Common myeloid progenitor, CD34-positive (primary cell): ENCODE measurements at regions not wholly inside any gene's neighbourhood (a gene's known extent, or its start where the extent isn't known, plus 50 kb on each side); places are given as distances from the start of the nearest gene placed in this dataset.

Experiments
- CTCF ChIA-PET: fragments of 350-600 bp; sonication (Branson Sonifier 250); formaldehyde crosslinking; loops from one replicate; lab custom pipeline; 2021; ENCODE audit warnings: antibody characterized with exemption; lab: Charles Lee
- POLR2A ChIA-PET: fragments of 350-600 bp; sonication (Branson Sonifier 250); formaldehyde crosslinking; loops from one replicate; lab custom pipeline; 2021; ENCODE audit warnings: antibody characterized with exemption; lab: Charles Lee
- DNase-seq, 3 donors: peaks; one replicate each; pipeline versions ENCODE4 v3.0.0 to v3.0.0-alpha.2; 2013
- H3K27ac ChIP-seq, 2 experiments: 1 replicate in 1 of 2; 2 replicates in 1 of 2; pipeline ENCODE4 v1.7.0; 2013; ENCODE audit warnings: inconsistent platforms in 2 of 2, low read length in 2 of 2, mild to moderate bottlenecking in 2 of 2, low read depth in 1 of 2, moderate library complexity in 1 of 2; ENCODE audit not compliant: severe bottlenecking in 2 of 2, insufficient read depth in 1 of 2, poor library complexity in 1 of 2
- H3K27me3 ChIP-seq, 5 experiments: replicated peaks in 2 of 5; 1 replicate in 3 of 5; 2 replicates in 2 of 5; pipeline versions ENCODE4 v1.6.1 to v1.7.0; 2013; ENCODE audit warnings: low read length in 4 of 5, mild to moderate bottlenecking in 2 of 5, moderate library complexity in 2 of 5, inconsistent platforms in 1 of 5; ENCODE audit not compliant: insufficient read depth in 5 of 5, control insufficient read depth in 4 of 5
- H3K36me3 ChIP-seq, 4 experiments: 1 replicate in 2 of 4; 2 replicates in 2 of 4; pipeline versions ENCODE4 v1.6.1 to v1.7.0; 2013; ENCODE audit warnings: low read length in 3 of 4, control low read depth in 1 of 4, mild to moderate bottlenecking in 1 of 4; ENCODE audit not compliant: control insufficient read depth in 4 of 4, insufficient read depth in 4 of 4
- H3K4me1 ChIP-seq, 4 experiments: 1 replicate in 3 of 4; 2 replicates in 1 of 4; pipeline versions ENCODE4 v1.6.1 to v1.7.1; 2013; ENCODE audit warnings: low read length in 3 of 4, mild to moderate bottlenecking in 3 of 4, control low read depth in 1 of 4, inconsistent platforms in 1 of 4, moderate library complexity in 1 of 4; ENCODE audit not compliant: control insufficient read depth in 4 of 4, insufficient read depth in 4 of 4; ENCODE audit errors: control extremely low read depth in 1 of 4
- H3K4me3 ChIP-seq, 7 experiments: 1 replicate in 4 of 7; 2 replicates in 3 of 7; pipeline versions ENCODE4 v1.5.1 to v1.7.0; 2013; ENCODE audit warnings: mild to moderate bottlenecking in 7 of 7, low read length in 6 of 7, moderate library complexity in 6 of 7, inconsistent platforms in 2 of 7, low read depth in 2 of 7, control low read depth in 1 of 7; ENCODE audit not compliant: insufficient read depth in 4 of 7, control insufficient read depth in 1 of 7; ENCODE audit errors: extremely low read depth in 1 of 7
- H3K9me3 ChIP-seq, 5 experiments: 1 replicate in 4 of 5; 2 replicates in 1 of 5; pipeline versions ENCODE4 v1.6.1 to v1.7.1; 2013; ENCODE audit warnings: low read length in 4 of 5, mild to moderate bottlenecking in 2 of 5, inconsistent platforms in 1 of 5, low read depth in 1 of 5, moderate library complexity in 1 of 5; ENCODE audit not compliant: control insufficient read depth in 4 of 5, insufficient read depth in 2 of 5; ENCODE audit errors: control extremely low read depth in 1 of 5
- WGBS: methylation state at CpG from one replicate; pipeline ENCODE4 v1.1.5; 2013; ENCODE audit not compliant: insufficient coverage; 5-methylcytosine and 5-hydroxymethylcytosine counted together

GRCh38 chr20:55746723-55747122 lies 258.6 kb downstream of the CBLN4 start:
- WGBS, result 100% methylated on average over 1 of the region's 1 CpG
- no peak for DNase-seq
- H3K4me1 ChIP-seq, result no peaks in the 10 kb centered on the region
- no peaks in the 10 kb centered on the region for H3K27me3 ChIP-seq
- ChIA-PET CTCF (no interaction called here), POLR2A (no interaction called here)
- no peaks in the 10 kb centered on the region for H3K9me3 ChIP-seq
- no peak overlapping the region for H3K4me3 ChIP-seq
- no peaks in the 10 kb centered on the region for H3K36me3 ChIP-seq
- H3K27ac ChIP-seq, result no peak overlapping the region

DNA sequence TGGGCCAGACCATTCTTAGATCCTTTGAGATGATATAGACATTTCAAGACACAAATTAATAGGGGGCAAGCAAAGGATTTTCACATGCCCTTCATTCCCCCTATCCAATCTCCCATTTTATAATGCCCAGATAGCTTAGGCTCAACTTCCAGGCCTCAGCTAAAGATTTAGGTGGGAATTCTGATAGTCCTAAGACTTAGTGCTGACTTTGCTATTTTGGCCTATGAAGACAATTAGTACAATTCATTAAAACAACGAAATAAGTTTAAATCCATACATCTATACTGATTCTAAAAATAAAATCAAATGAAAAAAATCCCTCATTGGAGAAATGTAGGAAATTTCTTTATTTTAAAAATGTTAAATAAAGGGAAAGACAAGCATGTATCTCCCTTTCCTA lies 259.5 kb downstream of the CBLN4 start:
- DNase-seq, result no peak
- CTCF ChIA-PET, result interaction anchor here (0.8 kb wide), 1 partner anchor 22 kb away, joined by 3 read pairs; no protein-coding TSS in a partner anchor
- no peak overlapping the region for H3K4me3 ChIP-seq
- H3K27me3 ChIP-seq, result no peaks in the 10 kb centered on the region
- POLR2A ChIA-PET, result no interaction called here
- no CpG with 5 or more reads among the region's 1 CpG for WGBS
- no peaks in the 10 kb centered on the region for H3K9me3 ChIP-seq
- no peaks in the 10 kb centered on the region for H3K36me3 ChIP-seq
- no peak overlapping the region for H3K27ac ChIP-seq
- H3K4me1 ChIP-seq, result no peaks in the 10 kb centered on the region

DNA sequence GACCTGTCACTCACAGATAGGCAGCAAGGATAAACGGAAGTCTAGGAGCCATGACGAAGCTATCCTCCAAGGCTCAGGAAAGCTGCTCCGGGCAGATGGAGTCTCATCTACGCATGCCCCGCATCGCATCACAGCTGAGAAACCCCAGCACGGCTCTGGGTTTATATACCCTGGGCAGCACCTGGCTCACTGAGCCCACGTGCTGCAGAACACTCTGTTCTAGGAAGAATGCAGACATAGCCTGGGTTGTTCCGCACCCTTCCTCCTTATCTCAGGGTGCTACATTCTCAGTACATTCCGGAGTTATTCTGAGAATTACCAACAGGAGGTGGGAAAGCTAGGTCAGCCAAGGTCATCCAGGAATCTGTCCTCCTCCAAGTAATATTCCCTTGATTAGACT lies 260.4 kb downstream of the CBLN4 start:
- H3K9me3 ChIP-seq, result no peaks in the 10 kb centered on the region
- 96% methylated on average over 8 of the region's 10 CpGs for WGBS
- no peaks in the 10 kb centered on the region for H3K27me3 ChIP-seq
- no peaks in the 10 kb centered on the region for H3K36me3 ChIP-seq
- ChIA-PET POLR2A (no interaction called here), CTCF (no interaction called here)
- no peaks in the 10 kb centered on the region for H3K4me1 ChIP-seq
- H3K27ac ChIP-seq, result no peak overlapping the region
- H3K4me3 ChIP-seq, result no peak overlapping the region
- DNase-seq, result no peak

DNA sequence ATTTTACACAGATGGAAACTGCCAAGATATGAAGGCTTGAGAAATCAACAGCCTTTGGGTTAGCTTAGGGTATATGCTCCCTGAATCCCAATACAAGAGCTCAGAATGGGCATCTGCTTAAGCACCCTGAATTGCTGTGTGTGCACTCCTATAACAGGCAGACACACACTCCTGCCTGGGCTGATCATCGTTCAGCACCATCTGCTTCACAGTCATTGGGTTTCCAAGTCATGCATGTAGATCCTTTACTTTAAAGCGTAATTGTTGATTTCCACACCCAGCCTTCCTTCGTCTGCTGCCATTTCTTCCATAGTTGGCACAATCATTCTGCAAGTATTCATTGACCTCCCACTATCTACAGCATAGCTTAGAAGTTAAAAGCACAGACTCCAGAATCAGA lies 263.5 kb downstream of the CBLN4 start:
- Histone ChIP-seq H3K9me3 (no peaks in the 10 kb centered on the region), H3K4me3 (no peak overlapping the region), H3K27ac (no peak overlapping the region), H3K27me3 (no peaks in the 10 kb centered on the region), H3K36me3 (no peaks in the 10 kb centered on the region), H3K4me1 (no peaks in the 10 kb centered on the region)
- POLR2A ChIA-PET, result no interaction called here
- no peak for DNase-seq
- WGBS, result 97% methylated on average over 3 of the region's 3 CpGs
- CTCF ChIA-PET, result no interaction called here

DNA sequence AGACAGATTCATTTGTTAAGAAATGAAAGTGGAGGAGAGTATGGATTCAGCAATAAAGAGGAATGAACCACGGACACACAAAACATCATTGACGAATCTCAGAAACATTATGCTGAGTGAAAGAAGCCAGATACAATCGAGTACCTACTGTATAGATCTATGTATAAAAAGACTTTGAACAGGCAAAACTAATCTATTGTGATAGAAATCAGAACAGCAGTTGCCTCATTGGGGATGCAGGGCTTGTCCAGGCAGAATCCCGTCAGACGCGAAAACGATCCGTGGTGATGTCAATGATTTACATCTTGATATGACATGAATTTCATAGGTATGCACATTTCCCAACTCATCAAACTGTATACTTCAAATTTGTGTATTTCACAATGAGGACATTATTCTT lies 265.2 kb downstream of the CBLN4 start:
- Histone ChIP-seq H3K27me3 (no peaks in the 10 kb centered on the region), H3K4me3 (no peak overlapping the region), H3K36me3 (no peaks in the 10 kb centered on the region), H3K4me1 (no peaks in the 10 kb centered on the region), H3K9me3 (no peaks in the 10 kb centered on the region), H3K27ac (no peak overlapping the region)
- CTCF ChIA-PET, result no interaction called here
- WGBS, result 100% methylated on average over 1 of the region's 8 CpGs
- POLR2A ChIA-PET, result no interaction called here
- no peak for DNase-seq

GRCh38 chr20:55730321-55730720 lies 275.0 kb downstream of the CBLN4 start:
- Histone ChIP-seq H3K4me3 (no peak overlapping the region), H3K27me3 (no peaks in the 10 kb centered on the region), H3K9me3 (no peaks in the 10 kb centered on the region), H3K4me1 (no peaks in the 10 kb centered on the region), H3K36me3 (no peaks in the 10 kb centered on the region), H3K27ac (no peak overlapping the region)
- ChIA-PET POLR2A (no interaction called here), CTCF (no interaction called here)
- WGBS, result 100% methylated on average over 2 of the region's 4 CpGs
- DNase-seq, result no peak

- no peak overlapping the region for H3K4me3 ChIP-seq
- H3K9me3 ChIP-seq, result no peaks in the 10 kb centered on the region
- CTCF ChIA-PET, result no interaction called here
- no peaks in the 10 kb centered on the region for H3K27me3 ChIP-seq
- H3K36me3 ChIP-seq, result no peaks in the 10 kb centered on the region
- 71% methylated on average over 2 of the region's 6 CpGs for WGBS
- POLR2A ChIA-PET, result no interaction called here
- H3K27ac ChIP-seq, result no peak overlapping the region
- no peaks in the 10 kb centered on the region for H3K4me1 ChIP-seq
- no peak for DNase-seq
These were observed 290.6 kb downstream of the CBLN4 start for GRCh38 chr20:55714736-55715135.
